Spleen (tissue), 11 donors: ENCODE measurements at regions not wholly inside any gene's neighbourhood (a gene's known extent, or its start where the extent isn't known, plus 50 kb on each side); places are given as distances from the start of the nearest gene placed in this dataset.

Experiments
- DNase-seq: peaks from one replicate; pipeline ENCODE4 v3.0.0-alpha.2; 2020
- H3K27ac ChIP-seq, 8 donors: fragments of 200-600 bp; sonication (generic) in 7 of 8; 1 replicate in 4 of 8; 2 replicates in 4 of 8; pipeline versions ENCODE4 v1.5.0 to v1.8.0; 2016 to 2021; ENCODE audit warnings: inconsistent platforms in 4 of 8, mild to moderate bottlenecking in 4 of 8, moderate library complexity in 1 of 8
- H3K27me3 ChIP-seq, 7 donors: fragments of 200-600 bp; sonication (generic) in 6 of 7; replicated peaks in 1 of 7; 1 replicate in 4 of 7; 2 replicates in 3 of 7; pipeline versions ENCODE4 v1.5.0 to v1.8.0; 2016 to 2021; ENCODE audit warnings: inconsistent platforms in 3 of 7, mild to moderate bottlenecking in 1 of 7
- H3K36me3 ChIP-seq, 6 donors: fragments of 200-600 bp; sonication (generic) in 5 of 6; 1 replicate in 4 of 6; 2 replicates in 2 of 6; pipeline versions ENCODE4 v1.5.0 to v1.8.0; 2016 to 2021; ENCODE audit warnings: inconsistent platforms in 2 of 6
- H3K4me1 ChIP-seq, 6 donors: fragments of 200-600 bp; sonication (generic) in 5 of 6; 1 replicate in 3 of 6; 2 replicates in 3 of 6; pipeline versions ENCODE4 v1.5.0 to v1.8.0; 2016 to 2021; ENCODE audit warnings: inconsistent platforms in 3 of 6
- H3K4me3 ChIP-seq, 8 donors: fragments of 200-600 bp; sonication (generic) in 7 of 8; 1 replicate in 4 of 8; 2 replicates in 4 of 8; pipeline versions ENCODE4 v1.5.0 to v1.8.0; 2016 to 2021; ENCODE audit warnings: inconsistent platforms in 4 of 8, mild to moderate bottlenecking in 4 of 8, moderate library complexity in 2 of 8
- H3K9me3 ChIP-seq, 8 donors: fragments of 200-600 bp; sonication (generic) in 7 of 8; 1 replicate in 4 of 8; 2 replicates in 4 of 8; pipeline versions ENCODE4 v1.5.0 to v1.8.0; 2016 to 2021; ENCODE audit warnings: inconsistent platforms in 4 of 8
- CTCF ChIP-seq, 11 experiments: fragments of 200-600 bp in 7 of 11; fragments of 450-650 bp in 4 of 11; sonication (generic) in 4 of 11; IDR thresholded peaks in 8 of 11; conservative IDR thresholded peaks in 3 of 11; 1 replicate in 7 of 11; 2 replicates in 4 of 11; pipeline versions ENCODE4 v1.4.0 to v1.8.0; 2016 to 2021; ENCODE audit warnings: antibody characterized with exemption in 11 of 11, inconsistent platforms in 4 of 11, mild to moderate bottlenecking in 1 of 11
- POLR2A ChIP-seq, 3 donors: fragments of 450-650 bp; IDR thresholded peaks; one replicate each; pipeline ENCODE4 v1.5.1; 2017; ENCODE audit warnings: antibody characterized with exemption in 3 of 3, mild to moderate bottlenecking in 1 of 3
- POLR2AphosphoS5 ChIP-seq, 3 donors: sonication (generic); formaldehyde crosslinking; IDR thresholded peaks; one replicate each; pipeline ENCODE4 v1.5.1; 2017; ENCODE audit warnings: antibody characterized with exemption in 3 of 3
- WGBS, 5 donors: extraction: QIAGEN DNeasy Blood & Tissue Kit in 3 of 5; methylation state at CpG; one replicate each; pipeline versions ENCODE4 v1.1.5 to v1.1.7; 2013 to 2018; 5-methylcytosine and 5-hydroxymethylcytosine counted together
- intact Hi-C: fragments of 100-400 bp; cut with DNase I; formaldehyde crosslinking; loops from one replicate; pipeline ENCODE4 v1.15.0; 2023; ENCODE audit warnings: low total_unique reads
- donor health status: healthy with polysubstance abuse.
- donor health status: DM: no; HTN: no; CAD: no; lungs with moderate emphysema.
- donor health status: DM: no; HTN: no; CAD: no.
- donor health status: Bipolar disorder and iron deficiency.
- donor health status: healthy.
- donor health status: DM: no; HTN: no; CAD: no.
- donor health status: DM: yes; HTN: yes; CAD: no.

DNA sequence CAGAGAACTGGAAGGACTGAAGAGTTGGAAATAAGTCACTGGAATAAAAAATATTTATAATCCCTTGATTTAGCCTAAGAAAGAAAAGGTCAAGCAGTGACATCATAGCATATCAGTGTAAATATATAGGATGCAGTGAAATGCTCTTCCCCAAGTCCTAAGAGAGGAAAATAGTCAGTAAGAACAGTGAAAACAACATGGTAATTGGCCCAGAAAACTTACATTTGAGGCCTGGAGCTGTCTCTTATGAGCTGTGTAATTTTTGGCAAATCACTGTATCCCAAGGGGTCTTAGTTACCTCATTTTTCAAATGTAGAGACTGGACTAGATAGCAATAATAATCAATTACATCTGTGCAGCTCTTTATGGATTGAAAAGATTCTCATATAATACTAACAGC, 255.7 kb upstream of the AR start:
- H3K4me3 ChIP-seq, result no peak overlapping the region
- no peaks in the 10 kb centered on the region for H3K36me3 ChIP-seq
- intact Hi-C loops, result no loop called here
- no peak overlapping the region for H3K27ac ChIP-seq
- no peak for TF ChIP-seq POLR2A (IDR thresholded peaks at IDR 0.05)
- no peak for TF ChIP-seq CTCF (IDR thresholded peaks at IDR 0.05 in 8 of 11, conservative IDR thresholded peaks at IDR 0.05 in 3 of 11)
- no peak for TF ChIP-seq POLR2AphosphoS5 (IDR thresholded peaks at IDR 0.05)
- H3K9me3 ChIP-seq, result no peaks in the 10 kb centered on the region
- H3K4me1 ChIP-seq, result no peaks in the 10 kb centered on the region
- no peak for DNase-seq
- H3K27me3 ChIP-seq, result no peaks in the 10 kb centered on the region

DNA sequence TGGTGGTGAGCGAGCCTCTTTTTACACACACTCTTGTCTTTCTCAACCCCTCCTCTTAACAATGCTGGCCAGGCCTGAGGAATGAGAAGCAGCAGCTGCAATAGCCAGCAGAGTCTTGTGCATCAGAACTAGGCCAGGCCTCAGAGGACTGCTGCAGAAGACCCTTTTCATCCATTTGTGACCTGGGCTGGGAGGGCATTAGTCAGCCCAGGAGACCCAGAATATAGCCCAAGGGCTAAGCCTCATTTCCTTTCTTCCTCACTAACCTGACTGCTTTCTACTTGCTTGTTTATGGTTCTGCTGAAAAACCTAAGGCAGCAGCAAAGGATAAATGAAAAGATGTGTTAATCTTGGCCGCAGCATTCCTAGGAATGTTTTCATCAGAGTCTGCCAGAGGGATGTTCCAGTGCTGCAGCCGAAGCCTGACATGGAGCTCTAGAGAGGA, 254.7 kb upstream of the AR start:
- WGBS, 5 donors, result 58 to 93% (median 80%) methylated on average over 3 of the region's 3 CpGs
- H3K27me3 ChIP-seq, result no peaks in the 10 kb centered on the region
- no peak overlapping the region for H3K27ac ChIP-seq
- no peaks in the 10 kb centered on the region for H3K36me3 ChIP-seq
- no peak overlapping the region for H3K4me3 ChIP-seq
- no peak for DNase-seq
- intact Hi-C loops, result no loop called here
- no peaks in the 10 kb centered on the region for H3K4me1 ChIP-seq
- TF ChIP-seq POLR2AphosphoS5 (IDR thresholded peaks at IDR 0.05) (no peak), POLR2A (IDR thresholded peaks at IDR 0.05) (no peak), CTCF (IDR thresholded peaks at IDR 0.05 in 8 of 11, conservative IDR thresholded peaks at IDR 0.05 in 3 of 11) (no peak)
- H3K9me3 ChIP-seq, result no peaks in the 10 kb centered on the region

GRCh38 chrX:67290489-67291220, 253.2 kb upstream of the AR start:
- intact Hi-C loops, result no loop called here
- WGBS, 5 donors, result 24 to 43% (median 36%) methylated on average over 4 of the region's 4 CpGs
- no peak for DNase-seq

More at GRCh38 chrX:67290489-67291220, 253.2 kb upstream of the AR start:
- no peak overlapping the region for H3K4me3 ChIP-seq
- no peak overlapping the region for H3K27ac ChIP-seq
- no peaks in the 10 kb centered on the region for H3K9me3 ChIP-seq
- no peaks in the 10 kb centered on the region for H3K27me3 ChIP-seq
- no peaks in the 10 kb centered on the region for H3K36me3 ChIP-seq
- TF ChIP-seq POLR2AphosphoS5 (IDR thresholded peaks at IDR 0.05) (no peak), POLR2A (IDR thresholded peaks at IDR 0.05) (no peak), CTCF (IDR thresholded peaks at IDR 0.05 in 8 of 11, conservative IDR thresholded peaks at IDR 0.05 in 3 of 11) (no peak)
- no peaks in the 10 kb centered on the region for H3K4me1 ChIP-seq
